HG03575 (cell line): ENCODE measurements at regions not wholly inside any gene's neighbourhood (a gene's known extent, or its start where the extent isn't known, plus 50 kb on each side); places are given as distances from the start of the nearest gene placed in this dataset.

Experiments
- ATAC-seq: cut with Tn5 transposase; IDR thresholded peaks from one replicate; pipeline ENCODE4 v1.9.1; 2021; ENCODE audit not compliant: unreplicated experiment, insufficient number of reproducible peaks, low FRiP score; ENCODE audit errors: extremely low read depth

DNA sequence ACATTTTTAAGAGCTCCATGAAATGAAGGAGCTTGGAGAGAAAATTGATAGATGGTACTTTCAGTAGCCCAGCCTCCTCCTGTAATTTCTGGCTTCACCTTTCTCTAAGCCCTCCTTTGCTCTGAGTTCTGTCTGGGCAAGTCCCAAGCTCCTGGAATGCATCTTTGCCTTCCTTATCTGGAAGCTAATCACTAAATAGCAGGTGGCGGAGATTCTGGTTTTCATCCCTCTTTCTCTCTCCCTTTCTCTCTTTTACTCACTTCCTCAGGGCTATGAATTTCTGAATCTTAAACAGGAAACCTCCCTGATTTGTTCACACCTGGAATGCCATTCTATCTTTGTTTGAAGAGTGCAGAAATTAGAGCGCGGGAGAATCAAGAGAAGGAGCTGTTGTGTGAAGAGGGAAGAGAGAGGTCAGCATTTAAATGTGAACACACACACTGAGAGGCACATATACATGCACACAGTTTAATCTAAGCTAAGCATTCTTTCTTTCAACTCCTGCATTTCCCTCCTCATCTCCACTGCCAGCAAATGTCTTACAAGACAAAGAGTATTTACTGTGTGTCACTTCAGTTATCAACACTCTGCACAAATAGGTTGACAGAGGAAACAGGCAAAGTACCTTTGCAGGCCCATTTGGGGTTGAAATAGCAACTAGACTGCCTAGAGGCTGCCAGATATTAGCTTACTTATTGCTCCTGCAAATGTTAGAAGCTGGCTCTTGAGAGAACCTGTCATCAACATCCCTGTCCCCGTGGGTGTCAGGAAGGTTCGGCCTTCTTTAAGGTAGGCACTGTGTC is 199.4 kb upstream of the CAMK1G start:
- no peak for ATAC-seq

DNA sequence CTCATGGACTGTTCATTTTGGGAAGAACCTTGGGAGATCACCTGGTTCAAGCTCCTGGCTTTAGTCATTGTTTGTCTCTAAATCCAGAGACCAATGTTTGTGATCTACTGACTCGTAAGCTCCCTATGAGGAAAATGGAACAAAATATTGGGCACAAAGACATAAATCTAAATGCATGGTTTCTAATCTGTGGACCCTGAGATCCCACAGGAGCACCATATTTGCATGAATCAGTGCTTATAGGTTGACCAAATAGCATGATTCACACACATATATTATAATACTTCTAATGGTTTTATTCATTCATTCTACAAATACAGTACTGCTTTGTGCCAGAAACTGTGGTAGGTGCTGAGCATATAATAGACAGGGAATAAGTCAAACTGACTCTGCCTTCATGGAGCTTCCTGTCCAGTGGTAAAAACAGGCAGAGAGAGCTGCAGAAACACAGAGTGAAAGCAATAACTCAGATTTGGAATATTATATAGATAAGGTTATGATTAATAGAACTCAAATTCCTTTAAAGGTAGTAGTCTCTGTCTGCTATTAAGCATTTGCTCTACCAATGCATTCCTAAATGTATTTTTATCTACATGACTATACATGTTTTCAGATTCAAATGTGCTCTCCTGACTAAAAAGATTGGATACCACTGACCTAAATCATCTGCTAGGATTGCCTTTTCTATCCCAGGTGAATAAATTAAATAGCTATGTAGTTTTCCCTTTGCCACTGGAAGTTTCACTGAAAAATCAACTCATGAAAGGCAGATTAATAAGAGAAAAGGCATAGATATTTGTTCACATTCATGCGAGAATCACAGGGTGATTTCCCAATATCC is 198.6 kb upstream of the CAMK1G start:
- ATAC-seq: no peak

DNA sequence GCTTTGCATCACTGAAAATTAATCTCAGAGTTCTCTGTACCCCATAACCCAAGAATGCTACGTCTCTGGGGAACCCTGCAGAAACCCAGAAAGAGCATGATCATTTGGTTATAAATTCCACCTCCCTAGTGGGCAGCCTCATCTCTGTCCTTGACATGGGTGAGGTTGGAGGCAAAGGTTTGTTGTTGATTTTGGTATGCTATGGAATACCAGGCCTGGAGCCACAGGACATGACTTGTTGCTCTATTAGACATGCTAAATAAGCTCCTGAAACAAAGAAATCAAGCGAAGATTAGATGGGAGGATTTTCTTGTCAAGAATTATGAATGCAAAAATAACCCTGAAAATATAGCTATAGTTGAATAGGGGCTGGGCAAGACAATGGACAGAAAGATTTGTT is 197.4 kb upstream of the CAMK1G start:
- no peak for ATAC-seq

DNA sequence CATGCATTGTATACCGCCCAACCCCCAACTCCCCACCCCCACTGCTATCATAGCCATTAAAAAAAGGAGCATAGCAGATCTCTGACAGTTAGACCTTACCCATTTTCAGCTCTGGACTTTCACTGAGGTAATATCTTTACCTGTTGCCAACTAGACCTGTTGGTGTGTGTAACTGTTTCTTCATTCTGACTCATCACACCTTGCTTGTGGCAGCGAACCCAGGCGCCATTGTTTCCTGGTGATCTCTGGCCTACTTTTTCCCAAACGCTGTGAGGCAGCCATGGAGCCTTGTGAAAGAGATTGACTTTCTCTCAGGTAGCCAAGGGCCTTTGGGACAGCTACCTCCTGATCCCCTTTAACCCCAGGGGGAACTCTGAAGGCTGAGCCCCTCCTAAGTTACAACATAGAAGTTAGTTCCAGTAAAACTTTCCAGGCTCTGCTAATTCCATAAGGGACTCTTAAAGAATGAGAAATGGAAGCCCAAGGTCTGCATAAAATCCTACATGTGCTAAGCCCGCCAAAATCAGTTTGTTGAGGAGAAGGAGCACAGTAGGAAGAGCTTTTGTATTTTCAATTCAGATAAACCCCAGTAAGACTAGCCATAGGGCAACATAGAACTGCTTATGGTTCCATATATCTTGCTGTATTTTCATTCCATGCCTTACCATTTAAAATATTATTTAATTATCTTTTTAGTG is 196.1 kb upstream of the CAMK1G start:
- ATAC-seq: no peak

DNA sequence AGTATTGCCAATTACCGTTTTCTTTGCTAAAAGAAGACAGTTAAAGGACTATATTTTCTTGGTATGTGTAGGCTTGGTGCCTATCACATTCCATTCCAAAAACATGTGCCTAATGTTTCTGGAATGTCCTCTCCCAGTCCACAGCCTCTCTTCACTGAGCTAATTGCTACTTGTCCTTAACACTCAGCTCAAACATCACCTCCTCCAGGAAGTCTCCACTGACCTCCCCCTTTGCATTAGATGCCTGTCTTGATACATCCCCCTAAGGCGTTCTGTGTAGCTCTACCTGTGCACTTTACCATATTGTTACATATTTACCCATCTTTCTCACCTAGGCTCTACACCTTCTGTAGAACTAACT is 195.6 kb upstream of the CAMK1G start:
- ATAC-seq: no peak

DNA sequence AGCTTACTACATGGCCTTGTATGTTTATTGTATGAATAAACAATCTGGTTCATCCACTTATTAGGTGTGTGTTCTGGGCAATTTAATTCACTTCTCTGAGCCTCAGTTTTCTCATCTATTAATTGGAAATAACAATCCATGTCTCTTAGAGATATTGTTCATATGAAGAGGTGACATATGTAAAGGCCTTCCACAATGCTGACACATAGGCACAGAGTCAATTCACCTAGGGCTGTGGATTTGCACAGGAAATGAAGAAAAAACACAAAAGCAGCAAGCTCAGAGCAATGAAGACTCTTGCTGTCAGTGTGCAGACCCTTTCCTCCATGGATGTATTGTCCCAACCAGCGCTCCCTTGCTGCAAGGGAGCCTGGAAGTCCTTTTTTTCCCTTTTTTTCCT is 195.2 kb upstream of the CAMK1G start:
- ATAC-seq: no peak

DNA sequence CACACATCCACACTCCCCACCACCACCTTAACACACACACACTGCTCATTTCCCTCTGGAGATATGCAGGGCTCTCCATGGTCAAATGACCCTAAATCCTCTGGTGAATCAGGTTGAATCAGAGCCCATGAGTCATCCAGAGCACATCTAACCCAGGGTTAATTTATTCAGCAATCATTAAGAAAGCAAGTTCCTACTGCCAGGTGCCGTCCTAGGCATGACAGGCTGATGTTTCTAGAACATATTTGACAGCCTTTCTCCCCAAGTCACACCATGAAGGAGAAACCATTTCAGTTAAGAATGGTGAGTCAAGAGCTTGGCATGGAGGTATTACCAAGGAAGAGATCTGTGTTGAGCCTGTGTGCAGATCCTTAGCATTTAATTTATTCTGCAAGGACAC is 194.3 kb upstream of the CAMK1G start:
- ATAC-seq: no peak

DNA sequence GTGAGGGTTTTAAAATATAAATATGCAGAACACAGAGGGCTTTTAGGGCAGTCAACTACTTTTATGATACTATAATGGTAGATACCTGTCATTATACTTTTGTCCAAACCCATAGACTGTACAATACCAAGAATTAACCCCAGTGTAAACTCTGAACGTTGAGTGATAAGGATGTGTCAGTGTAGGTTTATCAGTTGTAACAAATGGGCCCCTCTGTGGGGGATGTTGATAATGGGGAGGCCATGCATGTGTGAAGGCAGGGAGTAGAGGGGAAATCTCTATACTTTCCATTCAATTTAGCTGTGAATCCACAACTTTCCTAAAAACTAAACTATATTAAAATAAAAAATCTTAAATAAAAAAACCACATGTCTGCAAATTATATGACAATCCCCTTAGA is 193.5 kb upstream of the CAMK1G start:
- ATAC-seq: no peak

DNA sequence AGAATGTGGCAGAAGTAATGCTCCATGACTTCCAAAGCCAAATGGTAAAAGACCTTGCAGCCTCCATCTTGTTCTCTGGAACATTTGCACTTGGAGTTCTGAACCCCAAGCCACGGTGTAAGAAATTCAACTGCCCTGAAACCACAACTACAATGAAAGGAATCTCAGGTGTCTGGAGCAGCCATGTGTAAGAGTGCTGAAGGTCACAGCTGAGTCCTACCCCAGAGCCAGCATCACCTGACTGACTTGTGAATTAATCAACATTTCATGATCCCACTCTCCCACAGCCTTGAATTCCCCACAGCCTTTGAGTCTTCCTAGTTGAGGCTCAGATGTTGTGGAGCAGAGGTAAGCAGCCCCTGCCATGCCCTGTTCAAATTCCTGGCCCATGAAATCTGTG is 192.8 kb upstream of the CAMK1G start:
- no peak for ATAC-seq

DNA sequence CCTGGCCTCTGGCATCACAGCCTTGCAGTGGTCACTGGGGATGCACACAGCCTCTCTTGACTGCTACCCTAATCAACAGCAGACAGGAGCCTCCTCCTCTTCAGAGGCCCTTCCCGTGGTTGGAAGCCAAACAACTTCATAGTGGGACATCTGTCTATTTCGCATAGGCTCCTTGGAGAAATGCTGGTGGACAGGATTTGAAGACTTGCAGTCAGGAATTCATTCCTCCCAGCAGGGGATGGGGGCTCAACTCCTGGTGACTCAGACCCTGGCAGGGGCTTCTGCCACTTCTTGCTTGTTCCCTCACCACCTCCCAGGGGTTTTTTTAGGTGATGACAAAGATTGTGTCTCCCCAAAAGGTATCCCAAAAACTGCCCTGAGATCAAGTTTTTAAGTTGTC is 191.7 kb upstream of the CAMK1G start:
- ATAC-seq: no peak

DNA sequence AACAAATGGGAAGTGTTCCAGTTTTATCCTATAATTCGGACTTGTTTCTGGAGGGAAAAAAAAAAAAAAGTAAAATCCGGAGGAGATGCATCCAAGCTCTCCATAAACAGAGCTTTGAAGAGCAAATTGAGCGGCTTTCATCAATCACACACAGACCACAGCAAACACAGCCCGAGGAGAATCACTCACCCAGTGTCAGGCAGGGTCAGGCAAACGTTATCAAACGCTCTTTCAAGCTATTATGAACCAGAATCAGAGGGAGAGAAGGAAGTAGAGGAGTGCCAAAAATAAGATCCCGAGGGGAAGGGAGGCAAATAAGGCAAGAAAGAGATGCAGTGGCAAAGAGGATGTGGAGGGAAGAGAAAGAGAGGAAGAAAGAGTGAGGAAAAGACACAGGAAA is 188.3 kb upstream of the CAMK1G start:
- ATAC-seq: no peak

DNA sequence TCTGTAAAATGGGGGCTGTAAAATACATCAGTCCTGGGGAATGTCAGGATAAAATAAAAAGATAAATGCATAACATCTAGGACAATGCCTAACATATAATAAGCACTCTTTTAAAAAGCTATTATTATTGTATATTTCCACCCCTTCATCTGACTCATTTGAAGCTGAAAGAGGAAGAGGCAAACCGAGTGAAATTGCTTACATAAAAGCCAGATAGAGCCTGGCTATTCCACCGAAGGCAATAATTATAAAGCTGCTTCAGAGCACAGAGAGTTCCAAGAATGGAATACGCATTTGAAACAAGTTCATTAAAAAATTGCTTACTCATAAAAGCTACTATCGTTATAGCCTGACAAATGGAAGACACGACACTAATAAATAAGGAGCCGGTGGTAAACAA is 186.1 kb upstream of the CAMK1G start:
- ATAC-seq: no peak

DNA sequence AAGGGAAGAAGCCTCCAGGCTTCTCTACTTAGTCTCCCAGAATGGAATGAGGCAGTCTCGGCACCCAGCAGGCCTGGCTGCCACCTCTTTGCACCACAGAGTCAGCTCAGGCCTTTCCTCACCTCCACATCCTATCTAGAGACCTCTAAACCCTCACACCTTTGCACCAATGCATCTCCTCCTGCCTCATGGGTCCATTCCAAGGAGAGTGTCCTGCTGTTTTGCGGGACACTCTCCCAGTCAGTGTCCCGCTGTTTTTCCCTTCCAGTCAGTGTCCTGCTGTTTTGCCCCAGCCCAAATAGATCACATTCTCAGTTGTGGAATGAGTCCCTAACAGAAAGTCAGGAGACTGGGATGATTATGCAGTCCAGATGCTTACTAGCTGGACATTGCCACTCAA is 185.6 kb upstream of the CAMK1G start:
- ATAC-seq: no peak

DNA sequence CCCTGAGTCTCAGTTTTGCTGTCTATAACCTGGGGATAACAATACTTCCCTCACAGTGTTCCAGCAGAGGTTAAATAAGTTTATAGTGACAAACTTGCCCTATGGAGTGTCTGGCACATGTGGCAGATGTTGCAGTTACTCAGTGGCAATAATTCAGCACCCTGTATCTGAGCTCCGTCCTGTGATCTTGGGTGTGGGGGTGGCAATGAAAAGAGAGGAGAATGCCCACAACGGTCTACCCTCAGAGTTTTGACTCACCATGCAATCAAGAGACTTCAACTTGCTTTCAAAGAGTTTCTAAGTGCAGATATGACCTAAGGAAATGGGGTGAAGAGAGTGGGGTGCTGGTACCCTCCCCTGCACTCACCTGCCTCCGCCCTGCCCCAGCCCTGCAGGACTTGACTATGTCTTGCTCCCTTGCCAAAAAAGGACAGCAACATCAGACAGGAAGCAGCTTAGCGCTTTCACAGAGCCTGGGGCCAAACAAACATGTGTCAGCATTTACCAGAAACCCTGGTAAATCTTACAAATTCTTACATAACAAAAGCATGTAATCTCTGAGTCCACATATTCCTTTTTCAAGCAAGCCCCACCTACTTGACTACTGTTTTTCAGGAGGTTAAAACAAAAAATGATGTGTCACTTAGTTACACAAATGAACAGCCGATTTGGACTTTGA is 185.1 kb upstream of the CAMK1G start:
- no peak for ATAC-seq

DNA sequence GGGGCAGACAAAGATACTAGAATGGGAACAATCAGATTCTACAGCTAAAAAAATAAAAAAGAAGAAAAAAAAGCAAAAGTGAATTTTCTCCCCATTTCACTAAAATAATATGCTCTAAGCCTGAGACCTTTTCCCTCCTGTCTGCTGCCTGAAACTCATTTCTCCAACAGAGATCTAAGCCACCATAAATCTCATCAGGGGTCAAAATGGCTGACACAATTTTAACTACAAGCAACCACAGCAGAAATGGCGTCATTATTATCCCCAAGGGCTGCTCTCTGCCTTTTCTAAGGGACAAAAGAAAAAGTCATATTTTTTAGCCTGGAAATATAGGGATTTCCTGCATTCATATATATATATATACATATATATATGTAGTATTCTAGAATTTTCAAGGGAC is 183.7 kb upstream of the CAMK1G start:
- no peak for ATAC-seq

DNA sequence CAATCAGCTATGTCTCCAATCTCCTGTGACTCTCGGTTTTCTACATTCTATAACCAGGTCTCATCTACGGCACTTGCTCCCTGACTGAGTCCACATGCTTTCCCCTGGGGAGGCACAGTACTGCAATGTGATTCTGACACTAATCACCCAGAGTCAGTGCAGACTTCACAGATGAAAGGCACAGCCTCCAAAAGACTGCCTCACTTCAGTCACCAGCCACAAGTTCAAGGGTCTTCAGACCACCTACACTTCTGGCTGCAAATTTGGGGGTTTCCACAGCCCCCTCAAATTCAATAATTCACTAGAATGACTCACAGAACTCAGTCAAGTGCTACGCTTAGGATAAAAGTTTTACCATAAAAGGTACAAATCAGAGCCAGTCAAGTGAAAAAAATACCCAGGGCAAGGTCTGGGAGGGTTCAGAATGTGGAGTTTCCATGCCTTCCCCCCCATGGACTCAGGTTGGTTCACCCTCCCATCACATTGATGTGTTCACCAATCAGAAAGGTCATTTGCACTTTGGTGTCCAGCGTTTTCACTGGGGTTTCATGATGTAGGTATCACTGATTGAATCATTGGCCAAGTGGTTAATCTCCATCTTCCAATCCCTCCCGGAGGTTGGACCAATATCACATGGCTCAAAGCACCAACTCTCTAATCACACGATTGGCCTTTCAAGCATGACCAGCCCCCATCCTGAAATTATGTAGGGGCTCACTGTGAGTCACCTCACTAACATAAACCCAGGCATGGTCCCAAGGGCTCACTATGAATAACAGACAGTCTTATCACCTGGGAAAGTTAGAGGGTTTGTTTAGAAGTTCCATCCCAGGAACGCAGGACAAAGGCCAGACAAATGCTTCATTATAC is 182.9 kb upstream of the CAMK1G start:
- ATAC-seq: no peak

DNA sequence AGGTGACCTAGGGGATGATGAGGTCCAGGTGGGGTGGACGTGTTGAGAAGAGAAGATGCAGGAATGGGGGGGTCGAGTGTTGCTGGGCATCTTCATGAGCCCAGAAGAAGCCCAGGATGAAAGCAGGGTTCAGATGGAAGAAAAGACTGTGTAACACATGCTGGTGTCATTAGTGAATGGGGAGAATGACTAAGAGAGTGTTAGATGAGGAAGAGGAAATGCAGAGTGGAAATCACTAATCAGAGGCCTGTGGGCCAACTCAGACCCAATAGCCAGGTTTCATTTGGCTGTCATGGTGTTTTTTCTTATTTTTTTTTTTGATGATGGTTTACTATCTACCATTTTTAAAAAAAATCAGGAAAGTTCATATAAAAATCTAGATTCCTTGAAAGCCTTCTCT is 180.8 kb upstream of the CAMK1G start:
- ATAC-seq: no peak

DNA sequence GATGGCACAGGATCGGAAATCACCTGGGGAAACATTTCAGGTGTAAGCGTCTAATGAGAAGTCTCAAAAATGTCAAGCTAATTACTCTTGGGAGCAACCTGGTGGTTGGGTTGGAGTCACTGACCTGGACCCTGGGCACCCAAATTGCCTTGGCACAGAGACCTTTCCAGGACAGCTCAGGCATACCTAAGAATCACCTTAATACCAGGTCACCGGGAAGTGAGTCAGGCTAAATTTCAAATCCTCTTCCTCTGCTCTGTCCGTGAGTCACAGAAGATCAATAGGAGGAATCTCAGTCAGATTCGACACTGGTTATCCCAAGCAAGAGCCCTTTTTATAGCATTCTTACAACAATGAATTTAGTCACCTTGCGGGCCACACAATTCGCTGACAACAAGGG is 179.6 kb upstream of the CAMK1G start:
- no peak for ATAC-seq

DNA sequence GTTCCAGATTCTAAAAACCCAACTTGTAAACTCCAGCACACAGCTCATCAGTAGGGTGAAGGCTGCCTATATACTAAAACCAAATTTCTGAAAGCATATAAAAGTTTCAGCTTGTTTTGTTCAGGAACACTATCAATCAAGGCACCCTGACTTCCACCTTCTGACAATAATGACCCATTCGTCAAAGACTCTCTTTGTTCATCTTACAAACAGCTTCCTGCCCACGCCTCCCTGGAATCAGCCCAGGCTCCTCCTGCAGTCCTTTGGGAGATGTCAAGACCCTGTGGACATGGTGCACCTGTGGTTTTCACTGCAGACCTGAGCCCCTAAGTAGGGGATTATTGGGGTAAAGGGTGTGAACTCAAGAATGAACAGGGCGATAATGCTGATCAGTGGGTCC is 178.9 kb upstream of the CAMK1G start:
- ATAC-seq: no peak
